ELF-1 (cell line): ENCODE measurements at regions not wholly inside any gene's neighbourhood (a gene's known extent, or its start where the extent isn't known, plus 50 kb on each side); places are given as distances from the start of the nearest gene placed in this dataset.

ENCODE experiments used
- DNase-seq: peaks from one replicate; pipeline ENCODE4 v3.0.0-alpha.2; 2016; ENCODE audit warnings: low read depth, low spot score

DNA sequence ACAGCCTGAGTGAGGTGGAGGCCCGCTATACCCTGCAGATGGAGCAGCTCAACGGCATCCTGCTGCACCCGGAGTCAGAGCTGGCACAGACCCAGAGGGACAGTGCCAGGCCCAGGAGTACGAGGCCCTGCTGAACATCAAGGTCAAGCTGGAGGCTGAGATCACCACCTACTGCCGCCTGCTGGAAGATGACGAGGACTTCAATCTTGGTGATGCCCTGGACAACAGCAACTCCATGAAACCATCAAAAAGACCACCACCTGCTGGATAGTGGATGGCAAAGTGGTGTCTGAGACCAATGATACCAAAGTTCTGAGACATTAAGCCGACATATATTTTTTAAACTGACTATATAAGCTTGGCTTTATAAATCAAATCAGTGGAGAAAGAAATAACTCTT, 73.3 kb upstream of the HHIP start:
- DNase-seq, result peak; percentile 31

DNA sequence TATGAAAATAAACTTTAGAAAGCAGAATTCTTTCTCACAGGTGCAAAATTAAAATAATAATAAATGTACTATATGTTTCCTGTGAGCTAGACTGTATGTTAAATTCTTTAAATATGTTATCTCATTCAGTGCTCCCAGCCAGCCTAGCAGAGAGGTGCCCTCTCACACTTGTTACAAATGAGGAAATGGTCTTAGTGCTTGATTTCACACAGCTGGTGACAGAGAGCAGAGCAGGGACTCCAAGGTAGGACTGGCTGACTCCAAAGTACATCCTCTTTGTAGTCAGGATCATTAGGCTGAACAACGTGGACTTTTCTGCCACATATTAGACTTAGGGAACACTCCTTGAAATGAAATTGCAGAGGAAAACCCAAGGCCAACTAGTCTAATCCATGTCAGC, 72.0 kb upstream of the HHIP start:
- no peak for DNase-seq

DNA sequence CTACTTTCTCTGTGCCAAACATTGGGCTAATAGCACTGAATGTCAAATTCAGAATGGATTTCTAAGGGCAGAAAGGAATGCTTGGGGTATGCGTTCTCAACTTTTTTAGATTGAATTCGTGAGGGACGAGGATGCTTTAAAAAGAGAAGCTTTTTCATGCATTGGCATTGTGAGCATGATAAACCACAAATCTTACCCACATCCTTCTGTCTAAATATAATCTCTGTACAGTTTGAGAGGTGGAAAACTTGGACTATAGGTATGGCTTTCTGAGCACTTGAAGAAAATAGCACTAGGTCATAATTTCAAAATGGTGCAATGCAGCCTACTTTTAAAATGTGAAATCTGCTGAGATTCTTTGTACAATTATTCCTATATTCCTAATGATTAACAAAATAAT, 71.4 kb upstream of the HHIP start:
- DNase-seq, result no peak

DNA sequence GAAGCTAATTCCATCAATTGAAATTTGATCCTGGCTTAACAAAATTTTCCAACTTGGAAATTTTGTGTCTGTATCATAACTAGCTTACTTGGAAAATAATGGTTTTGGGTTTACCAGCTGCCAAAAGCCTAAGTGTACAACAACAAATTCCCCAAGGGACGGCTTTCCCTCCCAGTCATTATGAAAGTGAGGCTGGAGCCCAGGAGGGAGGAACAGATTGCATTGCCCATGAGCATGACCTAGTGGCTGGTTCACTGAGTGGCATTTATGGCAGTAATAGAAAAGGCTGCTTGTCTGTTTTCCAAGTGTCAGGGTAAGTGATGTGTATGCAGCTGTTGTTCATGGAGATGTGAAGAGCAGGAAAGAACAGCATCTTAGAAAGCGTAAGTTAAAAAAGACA, 70.8 kb upstream of the HHIP start:
- no peak for DNase-seq

DNA sequence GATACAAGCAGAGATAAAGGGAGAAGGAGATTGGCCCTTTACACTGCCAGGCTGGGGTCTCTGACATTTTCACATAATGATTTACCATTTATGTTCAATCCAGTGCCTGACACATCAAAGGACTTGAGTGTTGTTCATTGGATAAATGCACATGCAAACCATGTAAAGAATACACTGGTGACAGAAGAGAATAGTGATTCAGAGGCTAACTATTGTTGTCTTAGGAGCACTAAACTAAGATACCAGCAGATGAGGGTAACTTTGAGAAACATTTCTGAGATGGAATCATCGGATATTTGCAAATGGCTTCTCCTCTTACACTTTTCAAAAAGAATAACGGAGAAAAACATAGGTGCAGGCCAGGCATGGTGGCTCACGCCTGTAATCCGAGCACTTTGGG, 67.3 kb upstream of the HHIP start:
- DNase-seq, result no peak

DNA sequence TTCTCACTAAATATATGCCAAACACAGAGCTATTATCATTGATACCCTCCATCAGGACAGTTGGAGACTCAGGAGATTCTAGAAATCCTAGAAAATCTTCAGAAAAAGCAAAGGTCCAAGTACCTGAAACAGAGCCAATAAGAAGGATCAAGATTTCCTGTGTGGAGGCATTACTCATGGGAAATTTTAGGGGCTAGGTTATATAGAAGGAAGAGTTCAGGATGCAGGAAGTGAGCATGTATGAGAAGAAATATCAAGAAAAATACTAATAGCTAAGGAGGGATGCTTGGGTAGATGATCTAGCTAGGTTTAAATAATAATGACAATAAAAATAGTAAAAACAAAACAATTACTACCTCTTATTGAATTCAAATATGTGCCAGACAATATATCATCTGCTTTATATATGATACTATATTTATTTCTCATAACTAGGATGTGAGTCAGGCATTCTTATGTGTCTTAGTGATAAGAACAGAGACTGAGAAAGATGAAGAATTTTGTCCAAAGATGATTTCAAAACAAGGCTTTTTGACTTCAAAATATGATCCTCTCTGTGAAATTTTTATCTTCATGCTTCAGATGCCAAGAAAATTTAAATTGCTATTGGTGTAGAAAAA, 66.4 kb upstream of the HHIP start:
- DNase-seq, result no peak

DNA sequence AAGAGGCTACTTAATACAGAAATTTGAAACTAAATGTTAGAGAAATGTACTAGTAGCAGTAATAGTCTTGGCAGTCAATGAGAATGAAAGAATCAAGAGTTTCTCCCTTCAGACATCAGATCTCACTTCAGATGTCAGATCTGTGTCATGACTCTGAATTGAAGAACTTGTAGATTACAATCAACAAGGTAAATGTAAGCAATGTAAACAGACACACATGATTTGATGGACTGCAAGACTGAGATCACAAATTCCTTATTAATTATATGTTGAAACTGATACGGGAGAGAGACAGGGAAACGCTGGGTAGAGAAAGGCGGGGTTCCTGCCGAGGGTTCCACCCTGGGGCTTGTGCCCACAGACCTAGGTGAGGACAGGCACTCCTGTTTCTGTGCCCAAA, 65.5 kb upstream of the HHIP start:
- DNase-seq, result no peak

DNA sequence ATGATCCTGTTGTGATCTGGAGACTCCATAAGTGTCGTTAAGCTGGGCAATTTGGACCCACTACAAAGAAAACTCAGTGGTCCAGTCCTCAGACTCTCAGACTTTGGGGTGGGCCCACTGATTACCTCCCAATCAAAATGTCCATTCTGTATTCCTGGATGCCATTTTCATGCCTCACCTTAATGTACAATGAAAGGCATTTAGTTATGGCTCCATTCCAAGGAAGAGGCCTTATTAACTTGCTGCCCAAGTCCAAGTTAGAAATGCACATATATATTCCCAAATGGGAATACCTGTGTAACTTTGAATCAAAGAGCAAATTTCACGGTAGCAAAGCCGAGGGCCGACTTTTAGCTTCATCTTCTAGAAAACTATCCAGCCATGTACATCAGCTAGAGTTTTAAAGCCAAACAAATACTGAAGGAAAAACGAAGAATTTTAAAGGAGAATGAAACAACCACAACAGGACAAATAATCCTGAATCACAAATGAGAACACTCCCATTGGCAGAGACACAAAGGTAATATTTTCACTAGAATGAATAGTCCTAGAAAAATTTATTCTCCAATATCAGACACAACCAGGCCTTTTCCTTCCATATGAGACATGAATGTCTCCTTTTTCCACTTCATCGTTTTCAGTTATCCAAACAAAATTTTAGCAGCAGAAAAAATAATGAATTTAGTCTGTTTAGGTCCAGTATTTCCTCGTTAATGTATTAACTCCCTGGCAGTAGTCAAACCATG, 63.7 kb upstream of the HHIP start:
- no peak for DNase-seq

DNA sequence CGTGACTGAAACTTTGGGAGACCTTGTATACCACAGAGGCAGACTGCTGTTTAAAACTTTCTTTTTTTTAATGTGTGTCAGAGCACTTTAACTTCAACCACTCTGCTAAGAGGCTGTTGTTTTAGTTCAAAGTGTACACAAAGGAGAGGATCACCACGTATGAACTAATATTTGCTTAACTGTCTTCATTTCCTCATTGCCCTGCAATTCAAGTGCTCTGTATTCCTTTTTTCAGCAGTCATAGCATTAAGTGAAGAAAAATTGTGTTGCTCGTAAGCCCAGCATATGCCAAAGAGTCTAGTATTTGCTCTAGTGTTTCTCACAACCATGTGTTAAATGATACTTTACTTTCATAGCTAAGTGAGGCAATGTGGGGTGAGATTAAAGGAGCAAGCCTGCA, 63.0 kb upstream of the HHIP start:
- DNase-seq, result no peak

DNA sequence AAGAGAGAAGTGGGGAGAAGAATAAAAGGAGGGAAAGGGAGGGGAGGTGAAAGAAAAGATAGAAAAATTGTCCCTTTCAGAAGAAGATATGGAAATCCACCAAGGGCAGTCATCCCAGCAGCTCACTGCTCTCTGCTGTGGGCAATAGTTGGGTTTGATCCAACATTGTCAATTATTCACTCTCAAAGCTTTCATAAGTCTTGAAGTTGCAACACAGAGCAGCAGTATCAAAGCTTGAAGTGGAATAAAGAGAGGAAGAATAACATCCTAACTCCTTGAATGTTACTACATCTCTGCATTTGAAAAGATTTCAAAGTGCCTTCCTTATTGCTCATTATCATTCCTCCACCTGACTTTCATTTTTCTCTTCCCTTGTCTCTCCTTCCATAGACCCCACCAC, 62.3 kb upstream of the HHIP start:
- no peak for DNase-seq

DNA sequence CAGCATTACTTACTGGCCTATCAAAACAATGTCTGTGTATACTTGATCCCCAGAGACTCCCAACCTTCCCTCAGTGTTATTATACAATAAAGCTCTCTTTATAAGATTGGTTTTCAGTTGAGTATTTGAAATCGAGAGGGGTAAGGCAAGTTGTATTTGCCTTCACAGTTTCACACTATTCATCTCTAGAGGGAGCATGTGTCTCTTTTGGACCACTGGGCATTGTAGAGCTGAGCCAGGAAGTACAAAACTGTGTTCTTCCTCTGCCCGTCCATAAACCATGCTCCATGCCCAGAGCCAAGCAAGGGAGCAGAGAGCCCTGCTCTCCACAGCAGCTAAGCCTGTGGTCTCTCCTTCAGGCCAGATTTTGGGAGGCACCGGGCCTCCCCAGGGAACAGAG, 61.5 kb upstream of the HHIP start:
- no peak for DNase-seq

DNA sequence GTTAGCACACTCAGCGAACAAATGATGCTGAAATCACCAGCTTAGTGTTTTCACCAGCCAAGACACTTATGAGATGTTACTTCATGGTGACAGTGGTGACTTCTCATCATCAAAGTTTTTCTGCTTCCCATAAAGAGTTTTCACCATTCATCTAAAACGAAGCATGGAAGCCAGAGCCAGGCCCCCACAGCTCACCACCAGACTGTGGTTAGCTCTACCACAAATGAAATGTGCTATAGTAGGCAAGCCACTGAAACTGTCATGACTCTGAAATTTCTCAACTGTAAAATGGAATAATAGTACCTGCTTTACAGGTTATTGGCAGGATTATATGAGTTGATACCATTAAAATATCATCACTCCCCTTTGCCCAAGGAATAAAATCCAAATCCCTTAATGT, 56.4 kb upstream of the HHIP start:
- DNase-seq, result no peak

DNA sequence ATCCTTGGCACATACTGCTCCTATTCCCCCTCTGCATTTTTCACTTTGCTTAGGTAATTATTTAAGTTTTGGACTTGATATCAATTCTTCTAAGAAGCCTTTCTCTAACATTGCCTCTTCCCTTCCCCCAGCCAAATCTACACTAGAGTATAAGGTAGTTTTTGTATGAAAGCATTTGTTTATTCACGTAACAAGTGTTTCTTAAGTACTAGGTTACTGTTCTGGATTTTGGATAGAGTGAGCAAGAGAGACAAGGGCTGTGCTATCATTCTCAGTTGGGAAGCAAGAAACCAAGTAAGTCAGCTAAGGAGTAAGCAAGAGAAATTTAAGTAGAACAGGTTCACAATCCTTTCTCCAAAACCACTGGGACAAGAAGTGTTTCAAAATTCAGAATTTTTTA, 55.9 kb upstream of the HHIP start:
- DNase-seq, result no peak

DNA sequence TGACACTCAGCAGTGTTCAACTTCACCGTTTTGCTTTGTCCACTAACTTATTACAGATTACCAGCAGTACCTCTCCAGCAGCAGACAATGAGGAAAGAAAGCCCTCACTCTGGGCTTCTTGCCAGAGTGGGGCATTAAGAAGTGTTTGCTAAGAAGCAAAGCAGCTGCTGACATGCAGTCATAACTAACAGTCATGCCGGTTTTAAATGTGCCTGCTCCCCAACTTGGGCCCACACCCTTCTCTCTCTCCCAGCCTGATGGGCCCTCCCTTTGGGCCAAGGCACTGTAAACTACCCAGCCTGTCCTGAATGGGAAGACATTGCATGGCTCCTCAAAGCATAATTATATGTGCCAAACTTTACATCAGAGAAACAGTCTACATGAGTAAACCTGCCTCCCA, 54.6 kb upstream of the HHIP start:
- DNase-seq, result no peak

DNA sequence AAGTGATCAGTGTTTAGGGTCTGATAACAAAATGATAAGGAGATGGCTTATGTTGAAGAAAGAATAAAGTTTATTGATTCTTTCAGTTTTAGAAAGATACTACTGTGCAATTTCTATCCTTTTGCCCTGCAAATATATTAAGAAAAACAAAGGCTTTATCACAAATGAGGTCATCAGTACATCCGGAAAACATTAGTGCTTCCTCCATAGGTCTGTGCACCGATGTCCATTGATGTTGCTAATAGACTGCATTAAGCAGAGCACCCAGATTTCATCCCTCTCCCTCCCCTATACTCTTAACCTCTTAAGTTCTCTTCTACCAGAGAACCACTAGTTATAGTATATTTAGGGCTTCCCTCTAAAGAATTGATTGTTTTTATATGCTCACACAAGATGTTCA, 53.7 kb upstream of the HHIP start:
- DNase-seq, result no peak

DNA sequence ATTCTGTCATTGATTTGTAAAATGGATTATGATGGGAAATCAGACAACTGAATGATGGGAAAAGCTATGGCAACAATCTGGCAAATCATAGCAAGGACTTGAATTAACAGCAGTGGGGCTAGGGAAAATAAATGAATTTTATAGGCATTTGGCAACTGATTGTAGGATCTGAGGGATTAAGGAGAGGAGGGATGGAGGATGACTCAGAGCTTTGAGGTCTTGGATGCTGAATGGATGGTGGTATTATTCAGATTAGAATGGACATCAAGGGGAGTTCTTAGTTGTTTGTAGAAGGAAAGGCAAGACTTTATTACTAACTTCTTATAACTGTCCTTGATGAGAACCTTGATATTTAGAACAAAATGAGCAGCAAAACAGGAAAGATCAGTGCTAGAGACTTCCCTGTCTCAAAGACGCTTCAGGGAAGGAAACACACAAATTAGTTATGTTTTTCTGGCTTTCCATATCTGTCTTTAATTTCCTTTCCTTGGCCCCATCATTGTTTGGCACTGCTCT, 51.4 kb upstream of the HHIP start:
- no peak for DNase-seq

DNA sequence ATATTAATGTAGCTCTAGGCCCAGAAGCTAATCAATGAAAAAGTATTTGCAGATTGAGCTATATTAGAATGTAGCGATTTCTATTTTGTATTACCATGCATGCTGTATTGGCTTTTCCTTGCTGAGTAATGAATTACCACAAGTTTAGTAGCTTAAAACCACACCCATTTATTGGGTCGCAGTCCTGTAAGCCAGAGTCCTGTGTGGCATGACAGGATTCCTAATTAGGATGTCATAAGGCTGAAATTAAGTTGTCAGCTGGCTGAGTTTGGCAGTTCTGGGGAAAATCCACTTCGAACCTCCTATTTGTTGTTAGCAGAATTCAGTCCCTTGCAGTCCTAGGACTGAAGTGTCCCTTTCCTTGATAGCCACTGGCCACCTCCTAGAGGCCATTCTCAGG, 50.3 kb upstream of the HHIP start:
- DNase-seq, result no peak
